Activated CD8-positive, alpha-beta T cell treated with anti-CD3 and anti-CD28 coated beads for 36 hours (primary cell): ENCODE measurements at regions not wholly inside any gene's neighbourhood (a gene's known extent, or its start where the extent isn't known, plus 50 kb on each side); places are given as distances from the start of the nearest gene placed in this dataset.

Source experiments
- ATAC-seq: fragments of 200-7000 bp; cut with Tn5 transposase; one replicate; pipeline ENCODE4 v1.10.0; 2021; ENCODE audit warnings: mild to moderate bottlenecking, moderate library complexity
- CTCF ChIA-PET: fragments of 350-600 bp; sonication (Branson Sonifier 250); formaldehyde crosslinking; loops from one replicate; lab custom pipeline; 2021; ENCODE audit warnings: antibody characterized with exemption; lab: Charles Lee
- POLR2A ChIA-PET: fragments of 350-600 bp; sonication (Branson Sonifier 250); formaldehyde crosslinking; loops from one replicate; lab custom pipeline; 2021; ENCODE audit warnings: antibody characterized with exemption; lab: Charles Lee
- DNase-seq: peaks from one replicate; pipeline ENCODE4 v3.0.0-alpha.2; 2020
- H3K27ac Mint-ChIP-seq: one replicate; pipeline ENCODE4 v1.8.0; 2021; ENCODE audit warnings: mild to moderate bottlenecking, mixed read lengths
- H3K27me3 Mint-ChIP-seq: one replicate; pipeline ENCODE4 v1.8.0; 2021; ENCODE audit warnings: mixed read lengths
- H3K36me3 Mint-ChIP-seq: one replicate; pipeline ENCODE4 v1.8.0; 2021; ENCODE audit warnings: low read depth, mixed read lengths
- H3K4me1 Mint-ChIP-seq: one replicate; pipeline ENCODE4 v1.8.0; 2021; ENCODE audit warnings: low read depth, mixed read lengths
- H3K4me3 Mint-ChIP-seq: one replicate; pipeline ENCODE4 v1.8.0; 2021; ENCODE audit warnings: mild to moderate bottlenecking, moderate library complexity, mixed read lengths
- H3K9me3 Mint-ChIP-seq: one replicate; pipeline ENCODE4 v1.8.0; 2021; ENCODE audit warnings: mixed read lengths
- CTCF ChIP-seq: fragments of 200-600 bp; IDR thresholded peaks from one replicate; pipeline ENCODE4 v1.8.0; 2022; ENCODE audit warnings: antibody characterized with exemption, mild to moderate bottlenecking
- intact Hi-C: fragments of 100-400 bp; cut with micrococcal nuclease; formaldehyde crosslinking; loops from one replicate; pipeline ENCODE4 v1.10.0; 2022

- ATAC-seq: no peak
- peaks cover 3% of the 10 kb centered on the region for H3K9me3 Mint-ChIP-seq
- CTCF ChIA-PET: no interaction called here
- no peak for DNase-seq
- H3K27me3 Mint-ChIP-seq: no peaks in the 10 kb centered on the region
- no peaks in the 10 kb centered on the region for H3K36me3 Mint-ChIP-seq
- no peak for TF ChIP-seq CTCF
- no peak overlapping the region for H3K27ac Mint-ChIP-seq
- intact Hi-C loops: no loop called here
- POLR2A ChIA-PET: no interaction called here
- H3K4me3 Mint-ChIP-seq: no peak overlapping the region
- H3K4me1 Mint-ChIP-seq: no peaks in the 10 kb centered on the region
These were observed 724.4 kb upstream of the ROBO1 start for GRCh38 chr3:80492162-80492561.

GRCh38 chr3:80472961-80473360 is 705.2 kb upstream of the ROBO1 start:
- intact Hi-C loops: no loop called here
- no peak for TF ChIP-seq CTCF
- H3K4me1 Mint-ChIP-seq: no peaks in the 10 kb centered on the region
- POLR2A ChIA-PET: interaction anchor here (0.8 kb wide), 1 partner anchor 897 kb away, joined by 3 read pairs; no protein-coding TSS in a partner anchor
- ATAC-seq (no peak), DNase-seq (no peak)
- CTCF ChIA-PET: no interaction called here
- H3K36me3 Mint-ChIP-seq: no peaks in the 10 kb centered on the region
- peaks cover 15% of the 10 kb centered on the region for H3K9me3 Mint-ChIP-seq
- no peak overlapping the region for H3K27ac Mint-ChIP-seq
- H3K4me3 Mint-ChIP-seq: no peak overlapping the region
- no peaks in the 10 kb centered on the region for H3K27me3 Mint-ChIP-seq

GRCh38 chr3:80472459-80472858 is 704.7 kb upstream of the ROBO1 start:
- Mint-ChIP-seq H3K4me1 (no peaks in the 10 kb centered on the region), H3K27ac (no peak overlapping the region), H3K27me3 (no peaks in the 10 kb centered on the region), H3K9me3 (peaks cover 15% of the 10 kb centered on the region), H3K4me3 (no peak overlapping the region), H3K36me3 (no peaks in the 10 kb centered on the region)
- TF ChIP-seq CTCF: no peak
- ChIA-PET CTCF (no interaction called here), POLR2A (interaction anchor here (0.8 kb wide), 1 partner anchor 896 kb away, joined by 3 read pairs; no protein-coding TSS in a partner anchor)
- DNase-seq (no peak), ATAC-seq (no peak)
- intact Hi-C loops: no loop called here

GRCh38 chr3:80470433-80470832 is 702.6 kb upstream of the ROBO1 start:
- no peaks in the 10 kb centered on the region for H3K4me1 Mint-ChIP-seq
- intact Hi-C loops: no loop called here
- ATAC-seq: no peak
- no peaks in the 10 kb centered on the region for H3K36me3 Mint-ChIP-seq
- DNase-seq: no peak
- no peak for TF ChIP-seq CTCF
- no peak overlapping the region for H3K4me3 Mint-ChIP-seq
- ChIA-PET CTCF (no interaction called here), POLR2A (no interaction called here)
- H3K27me3 Mint-ChIP-seq: no peaks in the 10 kb centered on the region
- no peak overlapping the region for H3K27ac Mint-ChIP-seq
- peaks cover 18% of the 10 kb centered on the region for H3K9me3 Mint-ChIP-seq

- intact Hi-C loops: no loop called here
- Mint-ChIP-seq H3K4me1 (no peaks in the 10 kb centered on the region), H3K36me3 (no peaks in the 10 kb centered on the region), H3K9me3 (peaks cover 11% of the 10 kb centered on the region), H3K27me3 (no peaks in the 10 kb centered on the region), H3K4me3 (no peak overlapping the region), H3K27ac (no peak overlapping the region)
- ChIA-PET CTCF (no interaction called here), POLR2A (no interaction called here)
- ATAC-seq (no peak), DNase-seq (no peak)
- no peak for TF ChIP-seq CTCF
These were observed 697.9 kb upstream of the ROBO1 start for GRCh38 chr3:80465746-80466145.
